Caco-2 (cell line): ENCODE measurements at regions not wholly inside any gene's neighbourhood (a gene's known extent, or its start where the extent isn't known, plus 50 kb on each side); places are given as distances from the start of the nearest gene placed in this dataset.

Source experiments
- BruUV-seq: library from RNA; stranded (reverse); fragments of 400-500 nt; replicated peaks from 2 replicates; lab custom pipeline; 2021; lab: Mats Ljungman, UMichigan
- CTCF ChIA-PET: fragments of 300-600 bp; sonication (Branson Sonifier 250); formaldehyde crosslinking; loops from one replicate; lab custom pipeline; 2022; ENCODE audit warnings: antibody characterized with exemption; lab: Charles Lee
- POLR2A ChIA-PET: fragments of 300-600 bp; sonication (Branson Sonifier 250); formaldehyde crosslinking; loops from one replicate; lab custom pipeline; 2022; ENCODE audit warnings: antibody characterized with exemption; lab: Charles Lee
- DNase-seq, 2 experiments: peaks; one replicate each; pipeline versions ENCODE4 v3.0.0 to v3.0.0-alpha.2; 2020 to 2022
- H3K27me3 ChIP-seq: replicated peaks from 2 replicates; pipeline ENCODE4 v1.6.0; 2011; ENCODE audit warnings: low read length; ENCODE audit not compliant: control insufficient read depth, insufficient read depth
- H3K36me3 ChIP-seq: 2 replicates; pipeline ENCODE4 v1.5.1; 2011; ENCODE audit warnings: low read length; ENCODE audit not compliant: control insufficient read depth, insufficient read depth
- H3K4me1 ChIP-seq: fragments of 250-450 bp; sonication (Bioruptor Pico); 2 replicates; pipeline ENCODE4 v1.5.1; 2020; ENCODE audit warnings: mild to moderate bottlenecking
- H3K4me3 ChIP-seq: 2 replicates; pipeline ENCODE4 v1.5.1; 2011; ENCODE audit warnings: low read depth, mild to moderate bottlenecking, control low read depth, low read length
- H3K9me3 ChIP-seq: fragments of 250-450 bp; sonication (Bioruptor Pico); 2 replicates; pipeline ENCODE4 v1.5.1; 2020; ENCODE audit warnings: mild to moderate bottlenecking, moderate library complexity
- H3K27ac Mint-ChIP-seq: one replicate; pipeline ENCODE4 v1.8.0; 2022; ENCODE audit warnings: mixed read lengths; ENCODE audit not compliant: unreplicated experiment
- H3K27me3 Mint-ChIP-seq: one replicate; pipeline ENCODE4 v1.8.0; 2022; ENCODE audit warnings: mixed read lengths; ENCODE audit not compliant: insufficient read depth, unreplicated experiment
- H3K36me3 Mint-ChIP-seq: one replicate; pipeline ENCODE4 v1.8.0; 2022; ENCODE audit warnings: mild to moderate bottlenecking, mixed read lengths; ENCODE audit not compliant: insufficient read depth, unreplicated experiment
- H3K4me1 Mint-ChIP-seq: one replicate; pipeline ENCODE4 v1.8.0; 2022; ENCODE audit warnings: low read depth, mixed read lengths; ENCODE audit not compliant: unreplicated experiment
- H3K4me3 Mint-ChIP-seq: one replicate; pipeline ENCODE4 v1.8.0; 2022; ENCODE audit warnings: mild to moderate bottlenecking, moderate library complexity, mixed read lengths; ENCODE audit not compliant: unreplicated experiment
- H3K9me3 Mint-ChIP-seq: one replicate; pipeline ENCODE4 v1.8.0; 2022; ENCODE audit warnings: mixed read lengths; ENCODE audit not compliant: unreplicated experiment
- CTCF ChIP-seq, 2 experiments: fragments of 200-600 bp in 1 of 2; IDR thresholded peaks; 1 replicate in 1 of 2; 2 replicates in 1 of 2; pipeline versions ENCODE4 v1.5.1 to v1.8.0; 2011 to 2022; ENCODE audit warnings: antibody characterized with exemption in 1 of 2, control low read depth in 1 of 2, inconsistent platforms in 1 of 2, low read depth in 1 of 2, low read length in 1 of 2, mild to moderate bottlenecking in 1 of 2, moderate library complexity in 1 of 2; ENCODE audit not compliant: insufficient read depth in 1 of 2, severe bottlenecking in 1 of 2, unreplicated experiment in 1 of 2
- intact Hi-C: fragments of 100-400 bp; cut with micrococcal nuclease; formaldehyde crosslinking; loops from one replicate; pipeline ENCODE4 v1.10.0; 2022; ENCODE audit not compliant: unreplicated experiment

- H3K4me3 Mint-ChIP-seq, result no peak overlapping the region
- Histone ChIP-seq H3K27me3 (no peaks in the 10 kb centered on the region), H3K4me1 (no peaks in the 10 kb centered on the region), H3K9me3 (no peaks in the 10 kb centered on the region), H3K36me3 (no peaks in the 10 kb centered on the region), H3K4me3 (no peak overlapping the region)
- POLR2A ChIA-PET, result no interaction called here
- no peak for DNase-seq
- no TSS peak for BruUV-seq
- intact Hi-C loops, result no loop called here
- H3K4me1 Mint-ChIP-seq, result no peaks in the 10 kb centered on the region
- H3K27me3 Mint-ChIP-seq, result no peaks in the 10 kb centered on the region
- H3K36me3 Mint-ChIP-seq, result no peaks in the 10 kb centered on the region
- CTCF ChIA-PET, result no interaction called here
- TF ChIP-seq CTCF (IDR thresholded peaks at IDR 0.05; ENCODE audit: insufficient read depth in 1 of 2, low read depth in 1 of 2, low read length in 1 of 2, severe bottlenecking in 1 of 2, unreplicated experiment in 1 of 2), result no peak
- H3K9me3 Mint-ChIP-seq, result no peaks in the 10 kb centered on the region
- no peak overlapping the region for H3K27ac Mint-ChIP-seq
Measured at GRCh38 chr2:236774171-236774570, 204.5 kb downstream of the ACKR3 start.

- no peaks in the 10 kb centered on the region for H3K4me1 ChIP-seq
- Mint-ChIP-seq H3K36me3 (no peaks in the 10 kb centered on the region), H3K27me3 (no peaks in the 10 kb centered on the region), H3K4me1 (no peaks in the 10 kb centered on the region), H3K9me3 (no peaks in the 10 kb centered on the region), H3K4me3 (no peak overlapping the region), H3K27ac (no peak overlapping the region)
- H3K27me3 ChIP-seq, result no peaks in the 10 kb centered on the region
- no peak overlapping the region for H3K4me3 ChIP-seq
- no peak for TF ChIP-seq CTCF (IDR thresholded peaks at IDR 0.05; ENCODE audit: insufficient read depth in 1 of 2, low read depth in 1 of 2, low read length in 1 of 2, severe bottlenecking in 1 of 2, unreplicated experiment in 1 of 2)
- no peaks in the 10 kb centered on the region for H3K36me3 ChIP-seq
- H3K9me3 ChIP-seq, result no peaks in the 10 kb centered on the region
- ChIA-PET CTCF (no interaction called here), POLR2A (no interaction called here)
- intact Hi-C loops, result no loop called here
- DNase-seq, result no peak
- BruUV-seq, result no TSS peak
Measured at GRCh38 chr2:236775511-236775910, 205.9 kb downstream of the ACKR3 start.

GRCh38 chr2:236776206-236776605 lies 206.6 kb downstream of the ACKR3 start:
- ChIA-PET POLR2A (no interaction called here), CTCF (no interaction called here)
- BruUV-seq, result no TSS peak

More at GRCh38 chr2:236776206-236776605, 206.6 kb downstream of the ACKR3 start:
- no peak overlapping the region for H3K4me3 ChIP-seq
- no peaks in the 10 kb centered on the region for H3K36me3 ChIP-seq
- Mint-ChIP-seq H3K4me1 (no peaks in the 10 kb centered on the region), H3K36me3 (no peaks in the 10 kb centered on the region), H3K27me3 (no peaks in the 10 kb centered on the region), H3K4me3 (no peak overlapping the region), H3K9me3 (no peaks in the 10 kb centered on the region), H3K27ac (no peak overlapping the region)
- intact Hi-C loops, result no loop called here
- no peaks in the 10 kb centered on the region for H3K27me3 ChIP-seq
- no peak for TF ChIP-seq CTCF (IDR thresholded peaks at IDR 0.05; ENCODE audit: insufficient read depth in 1 of 2, low read depth in 1 of 2, low read length in 1 of 2, severe bottlenecking in 1 of 2, unreplicated experiment in 1 of 2)
- no peaks in the 10 kb centered on the region for H3K9me3 ChIP-seq
- H3K4me1 ChIP-seq, result no peaks in the 10 kb centered on the region
- DNase-seq, result no peak
